OCI-LY7 (cell line): ENCODE measurements at regions not wholly inside any gene's neighbourhood (a gene's known extent, or its start where the extent isn't known, plus 50 kb on each side); places are given as distances from the start of the nearest gene placed in this dataset.

ENCODE experiments used
- BruUV-seq: library from RNA; stranded (reverse); fragments of 400-500 nt; replicated peaks from 2 replicates; lab custom pipeline; 2021; lab: Mats Ljungman, UMichigan
- CTCF ChIA-PET: fragments of 300-600 bp; sonication (Branson Sonifier 250); formaldehyde crosslinking; loops from one replicate; lab custom pipeline; 2022; ENCODE audit warnings: antibody characterized with exemption; ENCODE audit not compliant: unreplicated experiment; lab: Charles Lee
- POLR2A ChIA-PET: fragments of 300-600 bp; sonication (Branson Sonifier 250); formaldehyde crosslinking; loops from one replicate; lab custom pipeline; 2022; ENCODE audit warnings: antibody characterized with exemption; lab: Charles Lee
- DNase-seq: peaks from one replicate; pipeline ENCODE4 v3.0.0-alpha.2; 2015; ENCODE audit warnings: low spot score
- H2AFZ ChIP-seq: fragments of 200-600 bp; sonication (generic), shearing (Covaris generic); 2 replicates; pipeline ENCODE4 v1.6.1; 2014; ENCODE audit warnings: mild to moderate bottlenecking, antibody characterized with exemption, low read length, moderate library complexity
- H3K27ac ChIP-seq: fragments of 200-600 bp; sonication (generic); 2 replicates; pipeline ENCODE4 v1.5.1; 2014; ENCODE audit warnings: mixed run types, low read depth, mild to moderate bottlenecking, moderate library complexity, low read length, inconsistent platforms; ENCODE audit not compliant: poor library complexity, severe bottlenecking
- H3K36me3 ChIP-seq: fragments of 200-600 bp; sonication (generic); 2 replicates; pipeline ENCODE4 v1.6.1; 2014; ENCODE audit warnings: mild to moderate bottlenecking, antibody characterized with exemption, low read length, moderate library complexity, mixed read lengths; ENCODE audit not compliant: insufficient read depth
- H3K4me1 ChIP-seq: fragments of 200-600 bp; sonication (generic); 2 replicates; pipeline ENCODE4 v1.5.1; 2014; ENCODE audit warnings: mild to moderate bottlenecking, low read length; ENCODE audit not compliant: insufficient read depth, poor library complexity, severe bottlenecking
- H3K4me2 ChIP-seq: fragments of 200-600 bp; sonication (generic); 2 replicates; pipeline ENCODE4 v1.6.1; 2014; ENCODE audit warnings: mild to moderate bottlenecking, low read length
- H3K4me3 ChIP-seq: fragments of 200-600 bp; sonication (generic); 2 replicates; pipeline ENCODE4 v1.5.1; 2014; ENCODE audit warnings: mild to moderate bottlenecking, low read depth, low read length; ENCODE audit not compliant: poor library complexity, severe bottlenecking
- H3K79me2 ChIP-seq: fragments of 200-600 bp; sonication (generic); 2 replicates; pipeline ENCODE4 v1.6.1; 2016; ENCODE audit warnings: low read depth, mild to moderate bottlenecking, low read length, moderate library complexity, mixed read lengths; ENCODE audit not compliant: insufficient read depth
- H3K9me2 ChIP-seq: fragments of 200-600 bp; sonication (generic); 2 replicates; pipeline ENCODE4 v1.6.1; 2016; ENCODE audit warnings: mild to moderate bottlenecking, low read length, mixed read lengths; ENCODE audit not compliant: insufficient read depth
- H3K9me3 ChIP-seq: fragments of 200-600 bp; sonication (generic); 2 replicates; pipeline ENCODE4 v1.6.1; 2014; ENCODE audit warnings: mild to moderate bottlenecking, mixed run types, low read length, mixed read lengths
- H4K20me1 ChIP-seq: fragments of 200-600 bp; sonication (generic); 2 replicates; pipeline ENCODE4 v1.6.1; 2014; ENCODE audit warnings: mild to moderate bottlenecking, antibody characterized with exemption, low read length, moderate library complexity, mixed read lengths; ENCODE audit not compliant: insufficient read depth
- CTCF ChIP-seq: fragments of 200-600 bp; sonication (generic); conservative IDR thresholded peaks from 2 replicates; pipeline ENCODE4 v1.5.1; 2014; ENCODE audit warnings: mild to moderate bottlenecking, antibody characterized with exemption, low read length, moderate library complexity, mixed read lengths
- EZH2phosphoT487 ChIP-seq: fragments of 200-600 bp; sonication (generic); IDR thresholded peaks from 2 replicates; pipeline ENCODE4 v1.6.1; 2018; ENCODE audit warnings: low read depth, borderline replicate concordance, mild to moderate bottlenecking, mixed run types, antibody characterized with exemption, low read length, moderate library complexity, mixed read lengths
- intact Hi-C: fragments of 100-400 bp; cut with micrococcal nuclease; formaldehyde crosslinking; loops from one replicate; pipeline ENCODE4 v1.10.0; 2022; ENCODE audit not compliant: unreplicated experiment

DNA sequence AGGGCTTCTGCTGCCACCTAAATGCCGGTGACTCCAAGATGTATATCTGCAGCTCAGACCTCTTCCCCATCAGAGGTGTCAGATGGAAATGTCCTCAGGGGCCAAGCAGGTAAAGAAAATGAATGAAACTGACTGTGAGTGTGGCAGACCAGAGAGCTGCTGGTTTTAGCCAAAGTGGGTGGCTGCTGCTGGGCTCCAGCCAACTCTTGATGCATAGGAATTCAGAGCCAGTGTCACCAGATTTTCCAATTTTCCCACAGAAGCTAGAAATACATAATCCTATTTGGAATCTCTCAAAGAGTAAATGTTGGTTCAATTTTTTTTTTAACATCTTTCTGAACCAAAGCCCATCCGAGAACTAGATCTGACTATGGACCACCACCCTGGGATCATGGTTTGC, 161.2 kb upstream of the SPRY4 start:
- Histone ChIP-seq H3K27ac (no peak overlapping the region), H3K9me2 (no peaks in the 10 kb centered on the region), H4K20me1 (no peaks in the 10 kb centered on the region), H3K36me3 (no peaks in the 10 kb centered on the region), H3K79me2 (no peaks in the 10 kb centered on the region), H3K4me1 (no peaks in the 10 kb centered on the region), H3K4me2 (no peak overlapping the region), H2AFZ (no peak overlapping the region), H3K4me3 (no peak overlapping the region), H3K9me3 (no peaks in the 10 kb centered on the region)
- intact Hi-C loops, result no loop called here
- ChIA-PET CTCF (no interaction called here), POLR2A (no interaction called here)
- TF ChIP-seq CTCF (no peak), EZH2phosphoT487 (no peak)
- no peak for DNase-seq
- BruUV-seq, result no TSS peak

GRCh38 chr5:142484821-142485387, 160.1 kb upstream of the SPRY4 start:
- intact Hi-C loops, result no loop called here
- CTCF ChIA-PET, result no interaction called here
- no peak overlapping the region for H2AFZ ChIP-seq

More at GRCh38 chr5:142484821-142485387, 160.1 kb upstream of the SPRY4 start:
- Histone ChIP-seq H3K27ac (no peak overlapping the region), H3K79me2 (no peaks in the 10 kb centered on the region), H3K9me3 (no peaks in the 10 kb centered on the region), H3K36me3 (no peaks in the 10 kb centered on the region), H3K9me2 (no peaks in the 10 kb centered on the region), H4K20me1 (no peaks in the 10 kb centered on the region), H3K4me3 (no peak overlapping the region), H3K4me2 (no peak overlapping the region), H3K4me1 (no peaks in the 10 kb centered on the region)
- POLR2A ChIA-PET, result no interaction called here
- DNase-seq, result no peak
- BruUV-seq, result no TSS peak
- TF ChIP-seq EZH2phosphoT487, result no peak
- TF ChIP-seq CTCF, result no peak
